ENCODE measurements at regions not wholly inside any gene's neighbourhood (a gene's known extent, or its start where the extent isn't known, plus 50 kb on each side); places are given as distances from the start of the nearest gene placed in this dataset.
"Not testable (repeated sequence)": the region's sequence is repeated elsewhere in the genome, so short reads cannot be mapped to it uniquely, and the experiment has no call there.

DNA sequence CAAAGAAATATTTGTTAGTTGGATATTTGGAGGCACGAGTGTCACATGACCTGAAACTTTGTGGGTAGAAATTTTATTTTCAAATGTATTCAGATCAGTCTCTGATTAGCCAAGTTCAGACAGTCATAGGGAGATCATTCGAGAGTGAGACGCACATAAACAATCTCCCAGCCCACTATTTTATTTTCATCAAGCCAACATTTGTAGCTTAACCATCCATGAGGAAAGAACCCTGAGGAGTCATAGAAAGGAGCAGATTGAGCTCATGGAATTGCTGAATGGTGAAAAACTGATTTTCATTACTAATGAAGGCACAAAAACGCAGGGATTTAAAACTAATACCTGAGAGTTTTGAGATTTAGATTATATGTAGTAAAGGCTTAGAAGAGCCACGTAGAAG, 548.7 kb downstream of the NSUN3 start:
- DNase-seq (ENCODE audit: low spot score) = no peak

- DNase-seq (ENCODE audit: low spot score) = no peak
Observed at GRCh38 chr3:94612631-94613030, 549.8 kb downstream of the NSUN3 start.

GRCh38 chr3:94614192-94614591, 551.3 kb downstream of the NSUN3 start:
- DNase-seq (ENCODE audit: low spot score) = no peak

DNA sequence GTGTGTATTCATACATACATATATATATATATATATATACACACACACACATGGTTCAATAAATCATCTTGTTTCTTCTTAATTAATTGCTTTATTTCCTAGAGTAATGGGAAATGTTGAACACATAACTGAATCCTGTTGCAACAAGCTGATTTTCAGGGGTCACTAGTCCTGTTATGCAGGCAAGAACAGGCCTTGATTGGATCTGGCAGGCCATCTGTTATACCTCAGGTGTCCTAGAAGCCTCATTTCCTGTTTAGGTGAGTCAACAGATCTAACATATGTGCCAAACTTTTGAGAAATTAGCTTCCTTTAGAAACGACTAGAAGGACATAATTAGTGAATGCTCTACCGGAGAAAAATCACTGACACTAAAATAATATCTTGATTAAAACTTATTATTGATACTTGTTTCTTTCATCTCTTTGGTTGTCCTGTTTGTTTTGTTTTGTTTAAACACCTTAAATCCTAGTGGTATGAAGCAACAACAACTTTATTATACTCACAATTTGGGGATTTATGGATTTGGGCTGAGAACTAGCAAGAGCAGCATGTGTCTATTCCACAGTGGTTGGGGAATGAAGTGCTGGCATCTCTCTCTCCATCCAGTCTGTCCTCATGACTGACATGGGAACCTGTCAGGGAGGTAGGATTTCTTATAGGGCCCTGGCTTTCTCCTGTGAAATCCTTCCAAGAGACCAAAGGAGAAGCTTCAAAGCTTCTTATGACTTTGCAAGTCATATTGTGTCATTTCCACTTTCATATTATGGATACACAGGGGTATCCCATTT, 552.6 kb downstream of the NSUN3 start:
- no peak for DNase-seq (ENCODE audit: low spot score)

- DNase-seq (ENCODE audit: low spot score) = no peak
Observed at GRCh38 chr3:94616833-94617232, 554.0 kb downstream of the NSUN3 start.

- no peak for DNase-seq (ENCODE audit: low spot score)
Observed at GRCh38 chr3:94617312-94617711, 554.5 kb downstream of the NSUN3 start.

GRCh38 chr3:94619643-94620042, 556.8 kb downstream of the NSUN3 start:
- no peak for DNase-seq (ENCODE audit: low spot score)

- no peak for DNase-seq (ENCODE audit: low spot score)
Observed at GRCh38 chr3:94626573-94626972, 563.7 kb downstream of the NSUN3 start.

- DNase-seq (ENCODE audit: low spot score) = no peak
Observed at GRCh38 chr3:94627689-94628088, 564.8 kb downstream of the NSUN3 start.

DNA sequence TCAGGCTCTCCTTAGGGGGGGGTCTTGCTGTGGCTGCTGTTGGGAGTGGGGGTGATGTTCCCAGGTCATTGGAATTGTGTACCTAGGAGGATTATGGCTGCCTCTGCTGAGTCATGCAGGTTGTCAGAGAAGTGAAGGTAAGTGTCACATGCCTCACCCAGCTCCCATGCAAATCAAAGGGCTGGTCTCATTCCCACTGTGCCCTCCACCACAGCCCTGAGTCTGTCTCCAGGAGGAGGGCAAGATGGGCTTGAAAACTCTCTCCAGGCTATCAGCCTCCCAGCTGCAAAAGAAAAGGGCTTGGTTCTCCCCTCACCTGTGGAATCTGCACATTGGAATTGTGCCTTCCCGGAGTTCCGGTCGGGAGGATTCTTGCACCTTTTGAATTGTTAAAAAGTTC, 580.5 kb downstream of the NSUN3 start:
- DNase-seq (ENCODE audit: low spot score) = no peak

GRCh38 chr3:94645790-94646189, 582.9 kb downstream of the NSUN3 start:
- DNase-seq (ENCODE audit: low spot score) = no peak

- no peak for DNase-seq (ENCODE audit: low spot score)
Observed at GRCh38 chr3:94647131-94647530, 584.3 kb downstream of the NSUN3 start.

DNA sequence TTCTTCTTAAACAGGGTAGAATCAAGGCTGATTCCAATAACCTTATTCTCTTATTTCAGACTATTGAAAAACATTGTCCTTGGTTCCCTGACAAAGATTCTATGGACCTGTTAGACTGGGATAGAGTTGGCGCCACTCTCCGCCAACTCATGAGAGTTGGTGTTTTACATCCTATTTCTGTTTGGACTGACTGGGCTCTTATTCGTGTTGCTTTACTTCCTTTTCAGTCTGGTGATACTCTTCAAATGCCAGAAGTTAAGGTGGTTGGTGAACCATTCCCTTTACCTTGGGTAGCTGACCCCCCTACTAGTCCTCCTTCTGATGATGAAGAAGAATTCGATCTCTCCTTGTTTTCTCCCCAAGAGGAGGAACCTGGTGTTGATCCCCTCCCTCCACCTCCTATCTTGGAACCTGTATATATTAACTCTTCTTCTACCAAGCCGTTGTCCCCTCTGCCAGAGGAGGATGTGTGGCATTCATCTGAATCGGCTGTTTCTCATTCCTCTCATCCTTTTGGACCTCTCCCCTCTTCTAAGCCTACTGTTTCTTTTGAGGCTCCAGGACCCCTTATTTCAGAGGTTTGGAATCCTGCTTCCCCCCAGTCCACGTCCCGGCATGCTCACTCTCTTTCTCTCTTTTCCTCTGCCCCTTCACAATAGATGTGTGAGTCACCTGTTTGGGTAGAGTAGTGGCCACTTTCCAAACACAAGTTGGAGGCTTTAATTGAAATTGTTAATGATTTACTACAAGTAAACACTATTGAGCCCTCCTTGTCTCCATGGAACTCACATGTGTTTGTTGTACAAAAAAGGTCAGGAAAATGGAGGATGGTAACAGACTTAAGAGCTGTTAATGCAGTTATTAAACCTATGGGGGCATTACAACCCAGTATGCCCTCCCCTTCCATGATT, 585.7 kb downstream of the NSUN3 start:
- not testable (repeated sequence) for DNase-seq (ENCODE audit: low spot score)

GRCh38 chr3:94654096-94654495, 591.2 kb downstream of the NSUN3 start:
- DNase-seq (ENCODE audit: low spot score) = no peak

GRCh38 chr3:94665922-94666321, 603.1 kb downstream of the NSUN3 start:
- DNase-seq (ENCODE audit: low spot score) = no peak

GRCh38 chr3:94671078-94671477, 608.2 kb downstream of the NSUN3 start:
- DNase-seq (ENCODE audit: low spot score) = no peak

- DNase-seq (ENCODE audit: low spot score) = no peak
Observed at GRCh38 chr3:94673876-94674275, 611.0 kb downstream of the NSUN3 start.

DNA sequence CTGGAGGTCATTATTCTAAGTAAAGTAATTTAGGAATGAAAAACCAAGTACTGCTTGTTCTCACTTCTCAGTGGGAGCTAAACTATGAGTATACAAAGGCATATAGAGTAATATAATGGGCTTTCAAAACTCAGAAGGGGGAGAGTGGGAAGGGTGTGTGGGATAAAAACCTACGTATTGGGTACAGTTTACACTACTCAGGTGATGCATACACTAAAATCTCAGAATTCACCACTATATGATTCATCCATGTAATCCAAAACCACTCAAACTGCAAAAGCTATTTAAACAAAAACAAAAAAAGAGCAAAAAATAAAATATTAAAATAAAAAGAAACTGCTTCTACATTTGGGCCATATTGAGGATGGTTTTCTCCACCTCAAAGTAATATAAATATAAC, 623.3 kb downstream of the NSUN3 start:
- no peak for DNase-seq (ENCODE audit: low spot score)

DNA sequence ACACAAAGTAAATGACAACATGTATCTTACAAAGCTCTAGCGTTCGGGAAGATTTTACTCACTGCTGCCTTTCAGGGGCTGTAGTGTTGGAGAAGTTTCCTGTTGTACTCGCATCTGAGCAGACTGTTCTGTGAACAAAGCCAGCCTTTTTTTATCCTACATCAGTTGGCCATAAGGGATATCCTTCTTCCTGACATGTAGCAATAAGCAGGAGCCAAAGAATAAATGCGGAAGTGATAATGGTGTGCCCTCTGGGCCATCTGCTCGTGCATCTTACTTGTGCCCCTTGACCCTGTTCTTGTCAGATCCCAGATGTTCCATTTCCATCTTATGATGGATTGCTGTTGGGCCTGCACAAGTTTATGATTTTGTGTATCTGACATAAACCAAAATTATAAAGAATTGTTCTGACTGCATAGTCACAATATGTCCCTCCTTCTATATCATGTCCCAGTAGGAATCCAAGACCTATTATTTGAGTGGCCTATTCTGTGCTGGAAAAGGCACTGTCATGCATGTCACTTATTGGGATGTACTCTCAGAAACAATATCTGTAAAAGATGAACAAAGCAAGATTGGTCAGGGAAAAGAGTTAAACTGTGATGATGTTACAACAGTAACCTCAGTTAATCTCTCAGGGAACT, 631.3 kb downstream of the NSUN3 start:
- no peak for DNase-seq (ENCODE audit: low spot score)

- no peak for DNase-seq (ENCODE audit: low spot score)
Observed at GRCh38 chr3:94694894-94695293, 632.0 kb downstream of the NSUN3 start.

GRCh38 chr3:94704467-94704866, 641.6 kb downstream of the NSUN3 start:
- no peak for DNase-seq (ENCODE audit: low spot score)

DNA sequence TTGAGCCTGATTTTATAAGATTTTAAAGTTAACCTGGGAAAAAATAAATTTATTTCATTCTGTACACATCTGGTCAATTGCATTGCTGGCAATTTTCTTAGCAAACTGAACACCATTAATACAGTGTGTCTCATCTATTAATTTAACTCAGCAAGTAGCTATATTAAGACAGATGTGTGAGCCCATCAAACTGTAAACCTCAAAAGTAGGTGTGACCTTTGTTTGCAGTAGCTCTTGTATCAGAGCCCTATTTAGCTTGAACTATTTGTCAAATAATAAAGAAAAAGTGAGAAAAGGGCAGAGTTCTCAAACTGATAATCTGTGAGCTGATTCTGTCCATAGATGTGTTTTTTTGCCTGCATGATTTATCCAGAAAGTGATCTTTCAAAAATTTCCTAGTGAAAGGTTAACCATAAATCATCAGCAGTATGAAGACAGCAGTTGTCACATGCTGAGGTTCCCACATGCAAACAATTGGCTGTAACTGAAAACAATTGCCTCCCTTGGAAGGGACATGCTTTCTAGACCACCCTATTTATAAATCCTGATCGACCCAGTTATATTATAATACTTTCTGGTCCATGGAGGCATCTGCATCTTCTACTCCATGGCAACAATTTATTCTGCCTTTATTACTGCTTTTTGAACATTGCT, 646.5 kb downstream of the NSUN3 start:
- DNase-seq (ENCODE audit: low spot score) = no peak

All from AG08395 (cell line).